ENCODE measurements at regions not wholly inside any gene's neighbourhood (a gene's known extent, or its start where the extent isn't known, plus 50 kb on each side); places are given as distances from the start of the nearest gene placed in this dataset.

DNA sequence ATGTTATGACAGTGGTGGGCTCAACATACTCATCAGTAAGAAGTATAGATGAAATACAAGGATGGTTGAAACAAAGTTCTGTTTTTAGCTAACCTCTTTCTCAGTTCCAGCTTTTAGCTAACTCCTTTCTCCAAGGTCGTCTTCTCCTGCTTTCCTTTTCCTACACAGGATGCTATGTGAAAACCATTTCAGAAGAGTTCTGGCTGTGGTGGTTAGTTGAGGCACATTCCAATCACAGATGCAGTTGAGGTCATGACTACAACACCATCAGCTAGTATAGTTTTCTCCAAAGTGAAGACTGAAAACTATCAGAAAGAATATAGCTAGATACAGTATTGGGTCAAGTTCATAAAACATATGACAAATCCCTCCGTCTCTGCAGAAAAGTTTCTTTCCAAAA is 477.7 kb upstream of the C9orf72 start:
- Histone ChIP-seq H3K4me3 (ENCODE audit: insufficient read depth, low read depth, low read length) (no peak overlapping the region), H3K9me3 (ENCODE audit: control insufficient read depth, low read length) (no peaks in the 10 kb centered on the region), H3K4me1 (ENCODE audit: control insufficient read depth, insufficient read depth, low read length) (no peaks in the 10 kb centered on the region), H3K27ac (ENCODE audit: insufficient read depth, low read depth, low read length, poor library complexity, severe bottlenecking) (no peak overlapping the region), H3K27me3 (ENCODE audit: control insufficient read depth, insufficient read depth, low read length, poor library complexity, severe bottlenecking) (no peaks in the 10 kb centered on the region), H3K36me3 (ENCODE audit: control insufficient read depth, insufficient read depth, low read length) (no peaks in the 10 kb centered on the region)
- WGBS, 2 experiments = 84 to 96% methylated on average over 2 of the region's 2 CpGs

DNA sequence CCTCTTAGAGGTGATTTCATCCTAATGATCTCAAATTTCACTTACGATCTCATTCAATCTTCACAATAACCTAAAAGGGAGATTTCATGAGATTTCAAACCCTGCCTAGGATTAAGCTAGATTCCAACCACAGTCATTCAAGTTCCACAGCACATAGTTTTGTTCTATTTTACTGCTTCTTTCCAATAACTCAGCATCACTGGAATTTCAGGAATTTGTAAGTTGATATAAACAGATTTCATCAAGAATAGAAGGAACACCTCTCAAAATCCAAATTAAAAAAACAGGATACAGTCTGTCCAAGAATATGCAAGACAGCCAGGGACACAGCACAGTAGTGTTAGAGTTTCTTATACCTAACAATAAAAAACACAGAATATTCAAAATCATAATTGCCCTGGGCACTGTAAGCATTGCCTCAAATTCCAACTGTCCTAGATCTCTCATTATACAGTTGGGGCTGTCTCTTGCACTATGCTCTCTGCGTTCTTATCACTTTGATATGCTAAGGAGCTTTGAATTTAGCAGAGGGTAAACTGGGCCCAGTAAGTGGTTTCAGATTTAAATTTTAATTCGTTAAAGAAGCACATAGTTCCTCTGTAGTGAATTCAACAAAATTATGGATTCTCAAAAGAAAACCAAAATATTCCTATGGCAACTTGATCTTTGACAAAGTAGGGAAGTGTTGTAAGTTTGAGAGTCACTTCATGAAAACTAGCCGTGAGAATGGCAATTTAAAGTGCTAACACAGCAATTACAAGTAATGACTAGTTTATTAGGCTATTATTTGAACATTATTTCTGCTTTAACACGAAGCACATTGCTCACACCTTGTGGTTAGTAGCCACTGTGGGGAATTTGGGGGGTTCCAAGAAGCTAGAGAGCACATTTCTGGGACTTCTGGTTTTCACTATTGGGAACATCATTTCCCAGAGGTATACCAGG is 478.6 kb upstream of the C9orf72 start:
- H3K4me3 ChIP-seq (ENCODE audit: insufficient read depth, low read depth, low read length) = no peak overlapping the region
- no peaks in the 10 kb centered on the region for H3K27me3 ChIP-seq (ENCODE audit: control insufficient read depth, insufficient read depth, low read length, poor library complexity, severe bottlenecking)
- H3K27ac ChIP-seq (ENCODE audit: insufficient read depth, low read depth, low read length, poor library complexity, severe bottlenecking) = no peak overlapping the region
- no peaks in the 10 kb centered on the region for H3K36me3 ChIP-seq (ENCODE audit: control insufficient read depth, insufficient read depth, low read length)
- WGBS, 2 experiments = 90 to 93% methylated on average over 3 to 5 of the region's 5 CpGs
- no peaks in the 10 kb centered on the region for H3K4me1 ChIP-seq (ENCODE audit: control insufficient read depth, insufficient read depth, low read length)
- H3K9me3 ChIP-seq (ENCODE audit: control insufficient read depth, low read length) = no peaks in the 10 kb centered on the region

DNA sequence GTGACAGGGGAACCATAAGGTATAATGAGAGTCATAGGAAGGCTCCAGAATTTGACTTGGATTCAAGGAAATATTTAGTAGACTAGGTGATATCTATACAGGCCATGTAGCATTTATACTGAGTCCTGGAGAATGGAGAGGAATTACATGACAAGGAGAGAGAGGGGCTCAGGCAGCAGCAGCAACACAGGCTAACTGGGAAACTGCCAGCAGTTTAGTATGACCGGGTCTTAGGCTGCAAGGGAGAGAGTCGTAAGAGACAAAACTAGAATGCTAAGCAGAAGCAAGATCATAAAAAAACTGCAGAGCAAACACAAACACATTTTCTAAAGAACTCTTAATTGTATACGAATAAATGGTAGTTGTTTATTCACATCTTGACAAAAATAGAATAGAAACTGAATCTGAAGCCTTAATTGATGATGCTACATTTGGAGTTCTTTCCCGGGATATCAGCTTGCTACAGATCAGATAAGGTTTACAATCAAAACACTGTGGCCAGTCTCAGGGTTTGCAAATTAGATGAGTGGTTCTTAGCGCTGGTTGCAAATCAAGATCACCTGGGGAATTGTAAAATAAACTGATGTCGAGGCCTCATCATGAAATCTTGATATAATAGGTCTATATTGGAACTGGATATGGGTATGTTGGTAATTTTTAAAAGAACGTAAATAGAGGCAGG is 480.0 kb upstream of the C9orf72 start:
- Histone ChIP-seq H3K4me3 (ENCODE audit: insufficient read depth, low read depth, low read length) (no peak overlapping the region), H3K27me3 (ENCODE audit: control insufficient read depth, insufficient read depth, low read length, poor library complexity, severe bottlenecking) (no peaks in the 10 kb centered on the region), H3K9me3 (ENCODE audit: control insufficient read depth, low read length) (no peaks in the 10 kb centered on the region), H3K36me3 (ENCODE audit: control insufficient read depth, insufficient read depth, low read length) (no peaks in the 10 kb centered on the region), H3K27ac (ENCODE audit: insufficient read depth, low read depth, low read length, poor library complexity, severe bottlenecking) (no peak overlapping the region), H3K4me1 (ENCODE audit: control insufficient read depth, insufficient read depth, low read length) (no peaks in the 10 kb centered on the region)
- 91 to 93% methylated on average over 6 to 7 of the region's 7 CpGs for WGBS, 2 experiments

DNA sequence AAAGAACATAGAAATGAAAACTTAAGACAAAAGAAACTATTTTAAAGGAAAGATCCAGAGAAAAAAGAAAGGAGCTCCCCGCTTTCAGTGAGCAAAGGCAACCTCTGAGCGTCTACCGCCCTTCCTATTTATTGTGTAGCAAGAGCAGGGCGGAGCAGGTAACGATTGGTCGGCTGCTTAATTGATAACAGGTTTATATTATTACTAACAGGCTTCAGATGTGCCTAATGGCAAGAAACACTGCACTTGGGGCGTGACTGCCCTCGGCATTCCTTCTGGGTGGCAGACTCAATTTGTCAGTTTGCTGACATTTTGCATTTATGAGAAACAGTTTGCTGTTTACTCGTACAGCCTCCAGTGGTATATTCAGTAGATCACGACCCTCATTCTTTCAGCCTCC is 482.7 kb upstream of the C9orf72 start:
- 93 to 95% methylated on average over 10 of the region's 10 CpGs for WGBS, 2 experiments
- Histone ChIP-seq H3K27me3 (ENCODE audit: control insufficient read depth, insufficient read depth, low read length, poor library complexity, severe bottlenecking) (no peaks in the 10 kb centered on the region), H3K27ac (ENCODE audit: insufficient read depth, low read depth, low read length, poor library complexity, severe bottlenecking) (no peak overlapping the region), H3K4me3 (ENCODE audit: insufficient read depth, low read depth, low read length) (no peak overlapping the region), H3K4me1 (ENCODE audit: control insufficient read depth, insufficient read depth, low read length) (no peaks in the 10 kb centered on the region), H3K36me3 (ENCODE audit: control insufficient read depth, insufficient read depth, low read length) (no peaks in the 10 kb centered on the region), H3K9me3 (ENCODE audit: control insufficient read depth, low read length) (no peaks in the 10 kb centered on the region)

DNA sequence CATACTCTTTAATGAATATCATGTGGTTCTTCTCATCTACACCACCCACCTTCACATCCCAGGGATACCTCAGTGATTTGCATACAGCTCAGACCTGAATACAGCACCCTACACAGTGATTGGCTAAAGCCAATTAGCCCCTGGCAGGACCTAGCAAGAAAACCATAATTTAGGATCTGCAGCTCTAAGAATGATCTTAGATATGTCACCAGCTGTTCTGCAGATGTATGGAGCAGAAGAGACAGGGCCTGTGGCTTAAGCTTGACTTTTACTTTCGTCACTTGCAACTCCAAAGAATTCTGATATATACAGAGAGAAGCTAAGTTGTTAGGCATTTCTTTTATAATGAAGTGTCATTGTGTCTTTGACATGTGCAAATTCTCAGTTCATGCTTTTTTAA is 483.2 kb upstream of the C9orf72 start:
- no peaks in the 10 kb centered on the region for H3K36me3 ChIP-seq (ENCODE audit: control insufficient read depth, insufficient read depth, low read length)
- no peak overlapping the region for H3K27ac ChIP-seq (ENCODE audit: insufficient read depth, low read depth, low read length, poor library complexity, severe bottlenecking)
- H3K4me1 ChIP-seq (ENCODE audit: control insufficient read depth, insufficient read depth, low read length) = no peaks in the 10 kb centered on the region
- H3K27me3 ChIP-seq (ENCODE audit: control insufficient read depth, insufficient read depth, low read length, poor library complexity, severe bottlenecking) = no peaks in the 10 kb centered on the region
- H3K4me3 ChIP-seq (ENCODE audit: insufficient read depth, low read depth, low read length) = no peak overlapping the region
- H3K9me3 ChIP-seq (ENCODE audit: control insufficient read depth, low read length) = no peaks in the 10 kb centered on the region
- WGBS, 2 experiments = 96 to 100% methylated on average over 1 of the region's 1 CpG

DNA sequence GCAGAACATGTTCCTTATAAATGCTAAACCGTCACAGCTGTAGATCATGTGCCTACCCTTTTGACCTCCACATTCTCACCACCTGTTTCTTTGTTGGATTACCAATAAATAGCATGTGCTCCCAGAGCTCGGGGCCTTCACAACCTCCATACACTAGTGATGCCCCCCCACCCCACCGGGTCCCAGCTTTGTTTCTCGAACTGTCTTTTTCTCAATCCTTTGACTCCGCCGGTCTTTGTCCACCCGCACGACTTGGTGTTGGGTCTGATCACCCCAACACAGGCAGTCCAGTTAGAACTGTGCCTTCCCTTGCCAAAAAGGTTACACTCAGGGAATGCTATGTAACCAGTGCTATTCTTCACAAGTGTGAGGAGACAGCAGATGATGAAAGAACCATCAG is 485.9 kb upstream of the C9orf72 start:
- 96 to 97% methylated on average over 8 of the region's 8 CpGs for WGBS, 2 experiments
- no peaks in the 10 kb centered on the region for H3K27me3 ChIP-seq (ENCODE audit: control insufficient read depth, insufficient read depth, low read length, poor library complexity, severe bottlenecking)
- H3K4me1 ChIP-seq (ENCODE audit: control insufficient read depth, insufficient read depth, low read length) = no peaks in the 10 kb centered on the region
- H3K4me3 ChIP-seq (ENCODE audit: insufficient read depth, low read depth, low read length) = no peak overlapping the region
- H3K9me3 ChIP-seq (ENCODE audit: control insufficient read depth, low read length) = no peaks in the 10 kb centered on the region
- H3K27ac ChIP-seq (ENCODE audit: insufficient read depth, low read depth, low read length, poor library complexity, severe bottlenecking) = no peak overlapping the region
- H3K36me3 ChIP-seq (ENCODE audit: control insufficient read depth, insufficient read depth, low read length) = no peaks in the 10 kb centered on the region

DNA sequence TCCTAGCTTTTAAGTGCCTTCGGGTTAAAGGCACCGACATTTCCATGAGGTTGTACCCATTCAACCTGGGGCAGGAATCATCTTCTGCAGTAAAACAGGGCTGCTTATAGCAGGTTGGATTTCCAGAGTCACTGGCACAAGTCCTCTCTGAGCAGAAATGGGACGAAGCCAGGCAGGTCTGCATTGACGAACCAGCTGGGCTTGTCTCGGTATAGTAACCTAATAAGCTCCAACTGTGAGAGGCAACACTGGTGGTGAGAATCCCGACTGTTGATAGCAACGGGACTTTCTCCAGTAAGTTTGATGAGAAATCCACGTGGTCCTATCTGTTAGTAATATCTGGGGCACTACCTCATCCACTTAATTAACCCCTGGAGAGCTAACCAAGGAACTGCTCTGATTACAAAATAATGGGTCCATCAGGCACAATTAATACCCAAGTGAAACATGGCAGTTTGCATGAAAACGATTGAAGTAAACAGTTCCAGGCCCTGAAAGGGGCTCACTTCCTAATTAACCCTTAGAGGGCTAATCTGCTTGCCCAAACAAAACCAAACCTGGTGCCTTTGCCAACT is 491.0 kb upstream of the C9orf72 start:
- H3K27me3 ChIP-seq (ENCODE audit: control insufficient read depth, insufficient read depth, low read length, poor library complexity, severe bottlenecking) = no peaks in the 10 kb centered on the region
- no peaks in the 10 kb centered on the region for H3K36me3 ChIP-seq (ENCODE audit: control insufficient read depth, insufficient read depth, low read length)
- H3K4me3 ChIP-seq (ENCODE audit: insufficient read depth, low read depth, low read length) = no peak overlapping the region
- H3K27ac ChIP-seq (ENCODE audit: insufficient read depth, low read depth, low read length, poor library complexity, severe bottlenecking) = no peak overlapping the region
- no peaks in the 10 kb centered on the region for H3K9me3 ChIP-seq (ENCODE audit: control insufficient read depth, low read length)
- 88% methylated on average over 9 of the region's 9 CpGs for WGBS, 2 experiments
- no peaks in the 10 kb centered on the region for H3K4me1 ChIP-seq (ENCODE audit: control insufficient read depth, insufficient read depth, low read length)

DNA sequence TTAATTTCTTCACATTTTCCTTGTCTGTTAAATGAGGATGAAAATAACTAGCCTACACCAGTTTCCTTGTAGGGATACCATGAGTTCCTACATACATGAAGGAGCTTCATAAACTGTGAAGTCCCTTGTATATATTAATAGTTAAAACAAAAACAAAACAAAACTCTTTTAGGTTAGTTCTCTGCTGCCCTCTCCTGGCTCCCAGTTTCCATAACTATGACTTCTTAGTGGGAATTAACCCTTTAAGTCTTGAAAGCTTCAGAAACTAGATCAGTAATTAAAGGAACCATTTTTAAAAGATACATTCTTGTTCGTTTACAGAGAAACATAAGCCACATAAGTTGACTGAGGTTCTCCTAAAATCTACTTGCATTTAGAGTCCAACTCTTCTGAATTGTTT is 500.0 kb upstream of the C9orf72 start:
- Histone ChIP-seq H3K27ac (ENCODE audit: insufficient read depth, low read depth, low read length, poor library complexity, severe bottlenecking) (no peak overlapping the region), H3K36me3 (ENCODE audit: control insufficient read depth, insufficient read depth, low read length) (no peaks in the 10 kb centered on the region), H3K4me1 (ENCODE audit: control insufficient read depth, insufficient read depth, low read length) (no peaks in the 10 kb centered on the region), H3K9me3 (ENCODE audit: control insufficient read depth, low read length) (no peaks in the 10 kb centered on the region), H3K4me3 (ENCODE audit: insufficient read depth, low read depth, low read length) (no peak overlapping the region), H3K27me3 (ENCODE audit: control insufficient read depth, insufficient read depth, low read length, poor library complexity, severe bottlenecking) (no peaks in the 10 kb centered on the region)
- WGBS, 2 experiments = 32 to 33% methylated on average over 1 of the region's 1 CpG

DNA sequence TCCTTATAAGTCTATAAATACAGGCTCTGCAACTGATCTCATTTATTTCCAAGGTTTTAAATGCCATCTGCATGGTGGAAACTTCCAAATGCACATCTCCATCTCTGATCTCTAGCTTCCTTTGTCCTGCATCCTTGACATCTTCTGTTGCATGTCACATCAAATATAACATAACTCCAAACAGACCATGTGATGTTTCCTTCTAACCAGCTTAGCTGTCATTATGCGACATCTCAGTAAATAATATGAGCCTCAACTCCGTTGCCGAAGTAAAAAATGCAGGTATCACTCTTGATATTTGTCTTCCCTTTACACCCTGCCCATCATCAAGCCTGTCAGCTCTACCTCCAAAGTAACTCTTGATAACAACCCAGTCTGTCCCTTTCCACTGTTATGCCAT is 506.4 kb upstream of the C9orf72 start:
- Histone ChIP-seq H3K27me3 (ENCODE audit: control insufficient read depth, insufficient read depth, low read length, poor library complexity, severe bottlenecking) (no peaks in the 10 kb centered on the region), H3K4me1 (ENCODE audit: control insufficient read depth, insufficient read depth, low read length) (no peaks in the 10 kb centered on the region), H3K27ac (ENCODE audit: insufficient read depth, low read depth, low read length, poor library complexity, severe bottlenecking) (no peak overlapping the region), H3K4me3 (ENCODE audit: insufficient read depth, low read depth, low read length) (no peak overlapping the region), H3K36me3 (ENCODE audit: control insufficient read depth, insufficient read depth, low read length) (no peaks in the 10 kb centered on the region), H3K9me3 (ENCODE audit: control insufficient read depth, low read length) (no peaks in the 10 kb centered on the region)
- 94 to 98% methylated on average over 3 of the region's 3 CpGs for WGBS, 2 experiments

DNA sequence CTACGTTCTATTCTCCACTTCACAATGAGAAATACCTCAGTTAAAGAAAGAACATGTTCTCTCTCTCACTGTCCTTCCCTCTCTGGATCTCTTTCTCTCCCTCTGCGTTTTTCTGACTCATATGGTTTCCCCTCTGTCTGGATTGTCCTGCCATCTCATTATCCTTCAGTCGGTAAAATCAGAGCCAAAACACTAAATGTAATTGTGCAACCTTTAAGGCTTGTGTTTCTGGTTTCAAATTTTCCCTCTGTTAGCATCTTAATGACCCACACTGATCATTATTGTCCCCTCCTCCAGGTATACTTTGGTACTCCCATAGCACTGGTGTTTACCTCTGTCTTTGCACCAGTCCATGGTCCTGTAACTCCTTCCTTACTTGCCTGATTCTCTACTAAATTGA is 509.4 kb upstream of the C9orf72 start:
- H3K9me3 ChIP-seq (ENCODE audit: control insufficient read depth, low read length) = no peaks in the 10 kb centered on the region
- no peaks in the 10 kb centered on the region for H3K36me3 ChIP-seq (ENCODE audit: control insufficient read depth, insufficient read depth, low read length)
- H3K4me1 ChIP-seq (ENCODE audit: control insufficient read depth, insufficient read depth, low read length) = no peaks in the 10 kb centered on the region
- no peak overlapping the region for H3K4me3 ChIP-seq (ENCODE audit: insufficient read depth, low read depth, low read length)
- no peak overlapping the region for H3K27ac ChIP-seq (ENCODE audit: insufficient read depth, low read depth, low read length, poor library complexity, severe bottlenecking)
- 88 to 90% methylated on average over 3 of the region's 3 CpGs for WGBS, 2 experiments
- H3K27me3 ChIP-seq (ENCODE audit: control insufficient read depth, insufficient read depth, low read length, poor library complexity, severe bottlenecking) = no peaks in the 10 kb centered on the region

All from ectodermal cell (in vitro differentiated cells).